ENCODE measurements at regions not wholly inside any gene's neighbourhood (a gene's known extent, or its start where the extent isn't known, plus 50 kb on each side); places are given as distances from the start of the nearest gene placed in this dataset.

DNA sequence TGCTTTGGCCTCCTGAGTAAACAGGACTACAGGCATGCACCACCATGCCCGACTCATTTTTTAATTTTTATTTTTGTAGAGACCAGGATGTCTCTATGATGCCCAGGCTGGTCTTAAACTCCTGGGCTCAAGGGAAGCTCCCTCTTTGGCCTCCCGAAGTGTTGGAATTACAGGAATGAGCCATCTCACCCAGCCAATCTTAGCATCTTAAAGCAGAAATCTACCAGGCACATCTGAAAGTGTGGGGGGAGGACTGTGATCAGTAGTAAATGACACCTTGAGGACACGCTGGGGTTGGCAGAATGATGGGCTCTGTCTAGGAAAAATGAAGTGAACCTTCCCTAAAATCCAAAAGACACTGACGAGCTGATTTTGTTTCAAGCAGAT is 149.2 kb downstream of the SPATA18 start:
- Histone ChIP-seq H2AK5ac (ENCODE audit: low read depth, low read length) (no peak overlapping the region), H2BK15ac (ENCODE audit: low read length) (no peak overlapping the region), H3K56ac (replicated peaks; ENCODE audit: insufficient read length, low read depth, low read length) (no peak overlapping the region), H3K27me3 (replicated peaks in 1 of 4; ENCODE audit: control insufficient read depth in 3 of 4, extremely low read depth in 1 of 4, insufficient read depth in 3 of 4, low read length in 3 of 4) (no peaks in the 10 kb centered on the region), H3K79me1 (ENCODE audit: low read depth, low read length) (no peaks in the 10 kb centered on the region), H2BK20ac (ENCODE audit: low read length) (no peak overlapping the region), H2AFZ (ENCODE audit: low read length) (no peak overlapping the region), H2BK120ac (replicated peaks; ENCODE audit: low read depth, low read length) (no peak overlapping the region), H3K4me2 (ENCODE audit: insufficient read depth in 1 of 2, low read depth in 2 of 2, low read length in 2 of 2) (no peak overlapping the region), H3K4ac (replicated peaks; ENCODE audit: insufficient read length, low read depth, low read length) (no peak overlapping the region), H3K4me3 (ENCODE audit: extremely low read depth in 1 of 4, insufficient read depth in 2 of 4, low read depth in 3 of 4, low read length in 4 of 4) (no peak overlapping the region), H2BK12ac (ENCODE audit: low read depth, low read length) (no peak overlapping the region), H3K36me3 (ENCODE audit: control insufficient read depth in 2 of 4, insufficient read depth in 4 of 4, low read length in 3 of 4) (no peaks in the 10 kb centered on the region), H3K27ac (ENCODE audit: low read depth, low read length) (no peak overlapping the region), H3K79me2 (ENCODE audit: control insufficient read depth in 1 of 2, insufficient read depth in 2 of 2, low read length in 2 of 2) (no peaks in the 10 kb centered on the region), H4K20me1 (replicated peaks in 1 of 2; ENCODE audit: control insufficient read depth in 1 of 2, insufficient read depth in 2 of 2, low read length in 2 of 2) (peaks cover 0 to 3% of the 10 kb centered on the region in 2 experiments), H4K8ac (ENCODE audit: extremely low read depth, insufficient read depth, low read length) (no peak overlapping the region), H3K9ac (replicated peaks in 1 of 4; ENCODE audit: extremely low read depth in 1 of 4, low read depth in 3 of 4, low read length in 3 of 4) (no peak overlapping the region), H4K91ac (replicated peaks; ENCODE audit: insufficient read length, low read length) (no peak overlapping the region), H3K23ac (ENCODE audit: insufficient read length) (no peak overlapping the region), H3K23me2 (ENCODE audit: low read depth, low read length) (peaks cover 6% of the 10 kb centered on the region; the same call in 1 of the 2 replicates), H3K4me1 (replicated peaks in 1 of 4; ENCODE audit: control insufficient read depth in 3 of 4, insufficient read depth in 4 of 4, low read length in 3 of 4) (peaks cover 0 to 10% (median 2%) of the 10 kb centered on the region in 4 experiments; a peak in 2 of 7 replicates), H4K5ac (ENCODE audit: insufficient read length, low read depth, low read length) (no peak overlapping the region), H3K14ac (ENCODE audit: insufficient read length) (no peak overlapping the region), H3K18ac (ENCODE audit: extremely low read depth, low read length) (no peak overlapping the region), H2BK5ac (ENCODE audit: low read depth, low read length) (no peak overlapping the region; the same call in 1 of the 2 replicates), H3K9me3 (ENCODE audit: insufficient read depth in 2 of 2, low read depth in 1 of 2, low read length in 1 of 2) (no peaks in the 10 kb centered on the region)
- DNase-seq (ENCODE audit: low read depth in 1 of 2, low spot score in 2 of 2): no peak
- POLR2A ChIA-PET (ENCODE audit: partially characterized antibody): no interaction called here
- no peak for FAIRE-seq
- 85% methylated on average over 4 of the region's 4 CpGs; no CpG with 5 or more reads in 1 of the 2 experiments for WGBS, 2 experiments (ENCODE audit: extremely low coverage in 1 of 2, insufficient coverage in 1 of 2, insufficient read length in 1 of 2, insufficient replicate concordance in 2 of 2, low coverage in 1 of 2, low lambda C conversion rate in 2 of 2, missing lambda C conversion rate in 1 of 2)
- CTCF ChIA-PET (ENCODE audit: partially characterized antibody): interaction anchor here (1.3 to 1.6 kb wide), 2 partner anchors 10 to 95 kb away, joined by 3 to 4 read pairs; no protein-coding TSS in a partner anchor
- no peak for TF ChIP-seq CHD2 (IDR thresholded peaks at IDR 0.05; ENCODE audit: low read length)
- no peak for TF ChIP-seq TBP (IDR thresholded peaks at IDR 0.05; ENCODE audit: low read depth, low read length)
- no peak for TF ChIP-seq SP4 (IDR thresholded peaks at IDR 0.05; ENCODE audit: low read length)
- TF ChIP-seq ATF3 (IDR thresholded peaks at IDR 0.05; ENCODE audit: insufficient read depth, low read depth, low read length): no peak
- no peak for TF ChIP-seq HDAC2 (IDR thresholded peaks at IDR 0.05; ENCODE audit: borderline replicate concordance in 1 of 2, low read depth in 2 of 2, low read length in 2 of 2)
- no peak for TF ChIP-seq EGR1 (IDR thresholded peaks at IDR 0.05; ENCODE audit: borderline replicate concordance, low read depth, low read length)
- no peak for TF ChIP-seq RNF2 (IDR thresholded peaks at IDR 0.05; ENCODE audit: borderline replicate concordance, low read depth, low read length, missing control alignments, poor library complexity, severe bottlenecking)
- TF ChIP-seq KDM5A (IDR thresholded peaks at IDR 0.05; ENCODE audit: low read length): no peak
- TF ChIP-seq ATF2 (IDR thresholded peaks at IDR 0.05; ENCODE audit: low read length): no peak
- TF ChIP-seq POLR2AphosphoS5 (IDR thresholded peaks at IDR 0.05; ENCODE audit: low read depth, low read length): no peak
- TF ChIP-seq SP2 (IDR thresholded peaks at IDR 0.05; ENCODE audit: low read length): no peak
- no peak for TF ChIP-seq CBX5 (IDR thresholded peaks at IDR 0.05; ENCODE audit: low read depth, low read length)

Measured in H1 (cell line).